ENCODE measurements at regions not wholly inside any gene's neighbourhood (a gene's known extent, or its start where the extent isn't known, plus 50 kb on each side); places are given as distances from the start of the nearest gene placed in this dataset.

GRCh38 chr3:18531662-18532061 lies 106.5 kb upstream of the SATB1 start:
- TF ChIP-seq CTCF (conservative IDR thresholded peaks at IDR 0.05) = no peak
- no peak for TF ChIP-seq EZH2 (IDR thresholded peaks at IDR 0.05; ENCODE audit: low read depth)
